ENCODE measurements at regions not wholly inside any gene's neighbourhood (a gene's known extent, or its start where the extent isn't known, plus 50 kb on each side); places are given as distances from the start of the nearest gene placed in this dataset.

- no peak for ATAC-seq (ENCODE audit: insufficient read depth, low FRiP score)
- TF ChIP-seq, protein P1, sequence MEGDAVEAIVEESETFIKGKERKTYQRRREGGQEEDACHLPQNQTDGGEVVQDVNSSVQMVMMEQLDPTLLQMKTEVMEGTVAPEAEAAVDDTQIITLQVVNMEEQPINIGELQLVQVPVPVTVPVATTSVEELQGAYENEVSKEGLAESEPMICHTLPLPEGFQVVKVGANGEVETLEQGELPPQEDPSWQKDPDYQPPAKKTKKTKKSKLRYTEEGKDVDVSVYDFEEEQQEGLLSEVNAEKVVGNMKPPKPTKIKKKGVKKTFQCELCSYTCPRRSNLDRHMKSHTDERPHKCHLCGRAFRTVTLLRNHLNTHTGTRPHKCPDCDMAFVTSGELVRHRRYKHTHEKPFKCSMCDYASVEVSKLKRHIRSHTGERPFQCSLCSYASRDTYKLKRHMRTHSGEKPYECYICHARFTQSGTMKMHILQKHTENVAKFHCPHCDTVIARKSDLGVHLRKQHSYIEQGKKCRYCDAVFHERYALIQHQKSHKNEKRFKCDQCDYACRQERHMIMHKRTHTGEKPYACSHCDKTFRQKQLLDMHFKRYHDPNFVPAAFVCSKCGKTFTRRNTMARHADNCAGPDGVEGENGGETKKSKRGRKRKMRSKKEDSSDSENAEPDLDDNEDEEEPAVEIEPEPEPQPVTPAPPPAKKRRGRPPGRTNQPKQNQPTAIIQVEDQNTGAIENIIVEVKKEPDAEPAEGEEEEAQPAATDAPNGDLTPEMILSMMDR (IDR thresholded peaks at IDR 0.05; ENCODE audit: control extremely low read depth, extremely low read depth) = no peak
- DNase-seq = no peak
- H3K4me3 ChIP-seq = no peak overlapping the region
- WGBS, 2 donors = 61 to 72% methylated on average over 1 of the region's 1 CpG
- peaks cover 0 to 2% (median 0%) of the 10 kb centered on the region in 4 donors for H3K9me3 ChIP-seq (ENCODE audit: control insufficient read depth in 4 of 4, insufficient read depth in 3 of 4, low read length in 3 of 4)
- no peaks in the 10 kb centered on the region for H3K36me3 ChIP-seq (ENCODE audit: control insufficient read depth in 4 of 4, insufficient read depth in 4 of 4, low read length in 4 of 4)
- H3K27ac ChIP-seq (ENCODE audit: low read depth in 1 of 2, low read length in 1 of 2) = no peak overlapping the region
- no peaks in the 10 kb centered on the region for H3K4me1 ChIP-seq (ENCODE audit: control insufficient read depth in 5 of 5, insufficient read depth in 5 of 5, low read length in 5 of 5)
- no peaks in the 10 kb centered on the region for H3K27me3 ChIP-seq (ENCODE audit: control insufficient read depth in 3 of 3, insufficient read depth in 3 of 3, low read length in 2 of 3)
- H3K9ac ChIP-seq (ENCODE audit: insufficient read depth in 1 of 2, low read length in 2 of 2) = no peak overlapping the region
Measured at GRCh38 chr11:101363706-101364275, 220.0 kb downstream of the TRPC6 start.

- WGBS, 2 donors = 67 to 70% methylated on average over 3 of the region's 3 CpGs
- no peaks in the 10 kb centered on the region for H3K4me1 ChIP-seq (ENCODE audit: control insufficient read depth in 5 of 5, insufficient read depth in 5 of 5, low read length in 5 of 5)
- no peak for DNase-seq
Measured at GRCh38 chr11:101362643-101363042, 221.2 kb downstream of the TRPC6 start.

DNA sequence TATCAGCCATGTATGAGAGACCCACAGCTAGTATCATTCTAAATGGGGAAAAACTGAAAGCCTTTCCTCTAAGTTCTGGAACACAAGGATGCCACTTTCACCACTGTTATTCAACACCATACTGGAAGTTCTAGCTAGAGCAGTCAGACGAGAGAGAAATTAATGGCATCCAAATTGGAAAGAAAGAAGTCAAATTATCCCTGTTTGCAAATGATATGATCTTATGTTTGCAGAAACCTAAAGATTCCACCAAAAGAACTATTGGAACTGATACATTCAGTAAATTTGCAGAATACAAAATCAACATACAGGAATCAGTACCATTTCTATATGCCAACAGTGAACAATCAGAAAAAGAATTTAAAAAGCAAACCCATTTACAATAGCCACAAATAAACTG lies 226.0 kb downstream of the TRPC6 start:
- no peak for ATAC-seq (ENCODE audit: insufficient read depth, low FRiP score)
- WGBS, 2 donors = 80 to 100% methylated on average over 1 of the region's 1 CpG
- no peak overlapping the region for H3K4me3 ChIP-seq

More at GRCh38 chr11:101362643-101363042, 221.2 kb downstream of the TRPC6 start:
- Histone ChIP-seq H3K36me3 (ENCODE audit: control insufficient read depth in 4 of 4, insufficient read depth in 4 of 4, low read length in 4 of 4) (no peaks in the 10 kb centered on the region), H3K27me3 (ENCODE audit: control insufficient read depth in 3 of 3, insufficient read depth in 3 of 3, low read length in 2 of 3) (no peaks in the 10 kb centered on the region), H3K9ac (ENCODE audit: insufficient read depth in 1 of 2, low read length in 2 of 2) (no peak overlapping the region), H3K4me3 (no peak overlapping the region), H3K27ac (ENCODE audit: low read depth in 1 of 2, low read length in 1 of 2) (no peak overlapping the region), H3K9me3 (ENCODE audit: control insufficient read depth in 4 of 4, insufficient read depth in 3 of 4, low read length in 3 of 4) (peaks cover 0 to 3% (median 1%) of the 10 kb centered on the region in 4 donors)
- TF ChIP-seq, protein P1 (IDR thresholded peaks at IDR 0.05; ENCODE audit: control extremely low read depth, extremely low read depth) = no peak
- ATAC-seq (ENCODE audit: insufficient read depth, low FRiP score) = no peak

More for the DNA sequence above, 226.0 kb downstream of the TRPC6 start:
- Histone ChIP-seq H3K27ac (ENCODE audit: low read depth in 1 of 2, low read length in 1 of 2) (no peak overlapping the region), H3K36me3 (ENCODE audit: control insufficient read depth in 4 of 4, insufficient read depth in 4 of 4, low read length in 4 of 4) (no peaks in the 10 kb centered on the region), H3K27me3 (ENCODE audit: control insufficient read depth in 3 of 3, insufficient read depth in 3 of 3, low read length in 2 of 3) (no peaks in the 10 kb centered on the region), H3K4me1 (ENCODE audit: control insufficient read depth in 5 of 5, insufficient read depth in 5 of 5, low read length in 5 of 5) (no peaks in the 10 kb centered on the region), H3K9ac (ENCODE audit: insufficient read depth in 1 of 2, low read length in 2 of 2) (no peak overlapping the region), H3K9me3 (ENCODE audit: control insufficient read depth in 4 of 4, insufficient read depth in 3 of 4, low read length in 3 of 4) (peaks cover 0 to 3% (median 0%) of the 10 kb centered on the region in 4 donors)
- DNase-seq = no peak
- TF ChIP-seq, protein P1 (IDR thresholded peaks at IDR 0.05; ENCODE audit: control extremely low read depth, extremely low read depth) = no peak
